Neutrophil (primary cell): ENCODE measurements at regions not wholly inside any gene's neighbourhood (a gene's known extent, or its start where the extent isn't known, plus 50 kb on each side); places are given as distances from the start of the nearest gene placed in this dataset.

Source experiments
- H3K27ac ChIP-seq: fragments of 200-600 bp; sonication (generic); 2 replicates; pipeline ENCODE4 v1.5.1; 2016; ENCODE audit warnings: mild to moderate bottlenecking, moderate library complexity
- H3K27me3 ChIP-seq: fragments of 200-600 bp; sonication (generic); 2 replicates; pipeline ENCODE4 v1.6.0; 2016; ENCODE audit warnings: mild to moderate bottlenecking
- H3K36me3 ChIP-seq: fragments of 200-600 bp; sonication (generic); 2 replicates; pipeline ENCODE4 v1.5.1; 2017
- H3K4me1 ChIP-seq, 2 experiments: fragments of 200-600 bp in 1 of 2; sonication (generic) in 1 of 2; 1 replicate in 1 of 2; 2 replicates in 1 of 2; pipeline versions ENCODE4 v1.5.1 to v1.6.1; 2013 to 2016; ENCODE audit warnings: low read depth in 1 of 2, low read length in 1 of 2, mild to moderate bottlenecking in 1 of 2, moderate library complexity in 1 of 2; ENCODE audit not compliant: control insufficient read depth in 1 of 2, insufficient read depth in 1 of 2
- H3K4me3 ChIP-seq, 2 experiments: fragments of 200-600 bp in 1 of 2; sonication (generic) in 1 of 2; 1 replicate in 1 of 2; 2 replicates in 1 of 2; pipeline ENCODE4 v1.5.1; 2013 to 2016; ENCODE audit warnings: low read depth in 1 of 2, low read length in 1 of 2, mild to moderate bottlenecking in 1 of 2, moderate library complexity in 1 of 2
- H3K9me3 ChIP-seq: fragments of 200-600 bp; sonication (generic); 2 replicates; pipeline ENCODE4 v1.5.1; 2016
- CTCF ChIP-seq: fragments of 200-600 bp; sonication (generic); IDR thresholded peaks from 2 replicates; pipeline ENCODE4 v1.5.1; 2016; ENCODE audit warnings: antibody characterized with exemption

GRCh38 chr7:1324028-1324900, 91.6 kb downstream of the UNCX start:
- Histone ChIP-seq H3K4me3 (no peak overlapping the region), H3K27ac (no peak overlapping the region), H3K4me1 (no peaks in the 10 kb centered on the region), H3K27me3 (peaks cover 52% of the 10 kb centered on the region), H3K9me3 (no peaks in the 10 kb centered on the region), H3K36me3 (no peaks in the 10 kb centered on the region)
- no peak for TF ChIP-seq CTCF

DNA sequence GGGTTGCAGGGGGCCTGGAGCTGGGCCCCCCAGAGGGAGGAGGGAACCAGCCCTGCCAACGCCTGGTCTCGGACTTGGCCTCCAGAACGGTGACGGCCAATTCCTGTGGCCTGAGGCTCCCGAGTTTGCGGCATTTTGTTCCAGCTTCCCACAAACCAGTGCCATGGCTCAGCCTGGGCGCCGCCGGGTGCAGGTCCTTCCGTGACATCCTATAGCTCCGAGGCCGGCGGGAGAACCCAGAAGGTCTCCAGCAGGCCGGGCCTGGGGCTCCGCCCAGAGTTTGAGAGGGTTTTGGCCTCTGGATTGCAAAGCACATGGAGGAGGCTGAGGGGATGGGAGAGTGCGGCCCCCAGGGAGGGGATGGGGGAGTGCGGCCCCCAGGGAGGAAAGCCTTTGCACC, 92.6 kb downstream of the UNCX start:
- Histone ChIP-seq H3K4me3 (no peak overlapping the region), H3K4me1 (no peaks in the 10 kb centered on the region), H3K27me3 (peaks cover 52% of the 10 kb centered on the region), H3K9me3 (no peaks in the 10 kb centered on the region), H3K27ac (no peak overlapping the region), H3K36me3 (no peaks in the 10 kb centered on the region)
- TF ChIP-seq CTCF = no peak

GRCh38 chr7:1325646-1326510, 93.2 kb downstream of the UNCX start:
- H3K27me3 ChIP-seq = peaks cover 54% of the 10 kb centered on the region
- no peak for TF ChIP-seq CTCF

GRCh38 chr7:1326511-1326785, 93.8 kb downstream of the UNCX start:
- H3K27ac ChIP-seq = no peak overlapping the region
- TF ChIP-seq CTCF = no peak
- H3K4me1 ChIP-seq = no peaks in the 10 kb centered on the region
- H3K4me3 ChIP-seq = no peak overlapping the region
- H3K36me3 ChIP-seq = no peaks in the 10 kb centered on the region
- peaks cover 54% of the 10 kb centered on the region for H3K27me3 ChIP-seq
- no peaks in the 10 kb centered on the region for H3K9me3 ChIP-seq

More at GRCh38 chr7:1325646-1326510, 93.2 kb downstream of the UNCX start:
- H3K4me3 ChIP-seq = no peak overlapping the region
- H3K9me3 ChIP-seq = no peaks in the 10 kb centered on the region
- H3K27ac ChIP-seq = no peak overlapping the region
- H3K4me1 ChIP-seq = no peaks in the 10 kb centered on the region
- no peaks in the 10 kb centered on the region for H3K36me3 ChIP-seq

GRCh38 chr7:1329261-1329660, 96.6 kb downstream of the UNCX start:
- Histone ChIP-seq H3K4me3 (no peak overlapping the region), H3K27me3 (peaks cover 52% of the 10 kb centered on the region)

More at GRCh38 chr7:1329261-1329660, 96.6 kb downstream of the UNCX start:
- H3K4me1 ChIP-seq = no peaks in the 10 kb centered on the region
- TF ChIP-seq CTCF = no peak
- no peaks in the 10 kb centered on the region for H3K9me3 ChIP-seq
- no peak overlapping the region for H3K27ac ChIP-seq
- H3K36me3 ChIP-seq = no peaks in the 10 kb centered on the region
